ENCODE measurements at regions not wholly inside any gene's neighbourhood (a gene's known extent, or its start where the extent isn't known, plus 50 kb on each side); places are given as distances from the start of the nearest gene placed in this dataset.

DNA sequence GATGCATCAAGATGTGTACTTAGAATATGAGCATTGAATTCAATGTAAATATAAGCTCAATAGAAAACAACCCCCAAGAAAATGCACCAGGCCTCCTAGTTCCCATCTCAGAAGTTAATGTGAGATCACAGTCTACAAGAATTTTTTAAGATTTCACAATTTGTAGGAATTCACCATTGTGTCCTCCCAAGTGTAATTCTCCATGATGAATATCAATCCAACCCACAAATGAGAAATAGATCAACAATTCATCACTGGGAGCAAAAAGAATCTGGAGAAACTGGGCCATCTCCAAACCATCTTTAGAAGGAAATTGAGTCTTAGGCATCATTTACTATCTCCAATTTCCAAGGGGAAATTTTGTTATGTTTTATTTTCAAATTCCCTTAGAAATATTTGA is 310.5 kb upstream of the GOT2 start:
- TF ChIP-seq, protein P1, sequence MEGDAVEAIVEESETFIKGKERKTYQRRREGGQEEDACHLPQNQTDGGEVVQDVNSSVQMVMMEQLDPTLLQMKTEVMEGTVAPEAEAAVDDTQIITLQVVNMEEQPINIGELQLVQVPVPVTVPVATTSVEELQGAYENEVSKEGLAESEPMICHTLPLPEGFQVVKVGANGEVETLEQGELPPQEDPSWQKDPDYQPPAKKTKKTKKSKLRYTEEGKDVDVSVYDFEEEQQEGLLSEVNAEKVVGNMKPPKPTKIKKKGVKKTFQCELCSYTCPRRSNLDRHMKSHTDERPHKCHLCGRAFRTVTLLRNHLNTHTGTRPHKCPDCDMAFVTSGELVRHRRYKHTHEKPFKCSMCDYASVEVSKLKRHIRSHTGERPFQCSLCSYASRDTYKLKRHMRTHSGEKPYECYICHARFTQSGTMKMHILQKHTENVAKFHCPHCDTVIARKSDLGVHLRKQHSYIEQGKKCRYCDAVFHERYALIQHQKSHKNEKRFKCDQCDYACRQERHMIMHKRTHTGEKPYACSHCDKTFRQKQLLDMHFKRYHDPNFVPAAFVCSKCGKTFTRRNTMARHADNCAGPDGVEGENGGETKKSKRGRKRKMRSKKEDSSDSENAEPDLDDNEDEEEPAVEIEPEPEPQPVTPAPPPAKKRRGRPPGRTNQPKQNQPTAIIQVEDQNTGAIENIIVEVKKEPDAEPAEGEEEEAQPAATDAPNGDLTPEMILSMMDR (IDR thresholded peaks at IDR 0.05): no peak
- TF ChIP-seq EP300 (IDR thresholded peaks at IDR 0.05; ENCODE audit: low read depth) (no peak), POLR2A (IDR thresholded peaks at IDR 0.05) (no peak), POLR2AphosphoS5 (IDR thresholded peaks at IDR 0.05) (no peak)
